ENCODE measurements at regions not wholly inside any gene's neighbourhood (a gene's known extent, or its start where the extent isn't known, plus 50 kb on each side); places are given as distances from the start of the nearest gene placed in this dataset.

GRCh38 chr3:144381607-144382006, 410.0 kb downstream of the DIPK2A start:
- no peaks in the 10 kb centered on the region for H3K9me3 ChIP-seq (ENCODE audit: control insufficient read depth, insufficient read depth, low read length)
- no peaks in the 10 kb centered on the region for H3K36me3 ChIP-seq (ENCODE audit: control insufficient read depth, low read length)
- no peaks in the 10 kb centered on the region for H3F3A ChIP-seq (ENCODE audit: control insufficient read depth, insufficient read depth)
- H3K4me1 ChIP-seq (ENCODE audit: control insufficient read depth, low read length), result no peaks in the 10 kb centered on the region
- no peaks in the 10 kb centered on the region for H3K9me2 ChIP-seq (replicated peaks; ENCODE audit: control insufficient read depth, low read length)
- no peaks in the 10 kb centered on the region for H3K27me3 ChIP-seq (ENCODE audit: control insufficient read depth, low read length)
- TF ChIP-seq EZH2phosphoT487 (IDR thresholded peaks at IDR 0.05; ENCODE audit: borderline replicate concordance, low read length), result no peak
- TF ChIP-seq, protein P1, sequence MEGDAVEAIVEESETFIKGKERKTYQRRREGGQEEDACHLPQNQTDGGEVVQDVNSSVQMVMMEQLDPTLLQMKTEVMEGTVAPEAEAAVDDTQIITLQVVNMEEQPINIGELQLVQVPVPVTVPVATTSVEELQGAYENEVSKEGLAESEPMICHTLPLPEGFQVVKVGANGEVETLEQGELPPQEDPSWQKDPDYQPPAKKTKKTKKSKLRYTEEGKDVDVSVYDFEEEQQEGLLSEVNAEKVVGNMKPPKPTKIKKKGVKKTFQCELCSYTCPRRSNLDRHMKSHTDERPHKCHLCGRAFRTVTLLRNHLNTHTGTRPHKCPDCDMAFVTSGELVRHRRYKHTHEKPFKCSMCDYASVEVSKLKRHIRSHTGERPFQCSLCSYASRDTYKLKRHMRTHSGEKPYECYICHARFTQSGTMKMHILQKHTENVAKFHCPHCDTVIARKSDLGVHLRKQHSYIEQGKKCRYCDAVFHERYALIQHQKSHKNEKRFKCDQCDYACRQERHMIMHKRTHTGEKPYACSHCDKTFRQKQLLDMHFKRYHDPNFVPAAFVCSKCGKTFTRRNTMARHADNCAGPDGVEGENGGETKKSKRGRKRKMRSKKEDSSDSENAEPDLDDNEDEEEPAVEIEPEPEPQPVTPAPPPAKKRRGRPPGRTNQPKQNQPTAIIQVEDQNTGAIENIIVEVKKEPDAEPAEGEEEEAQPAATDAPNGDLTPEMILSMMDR (IDR thresholded peaks at IDR 0.05; ENCODE audit: low read depth, low read length, poor library complexity, severe bottlenecking), result no peak
- H3K4me3 ChIP-seq (ENCODE audit: low read length), result no peak overlapping the region
- H3K27ac ChIP-seq (ENCODE audit: low read depth, low read length), result no peak overlapping the region
- no peak overlapping the region for H3K4me2 ChIP-seq (ENCODE audit: low read length)
- H3K79me2 ChIP-seq (ENCODE audit: control insufficient read depth, low read length), result no peaks in the 10 kb centered on the region
- no peaks in the 10 kb centered on the region for H4K20me1 ChIP-seq (ENCODE audit: control insufficient read depth, insufficient read depth, low read depth, low read length)

GRCh38 chr3:144384241-144384979, 412.8 kb downstream of the DIPK2A start:
- H4K20me1 ChIP-seq (ENCODE audit: control insufficient read depth, insufficient read depth, low read depth, low read length), result no peaks in the 10 kb centered on the region
- no peak overlapping the region for H3K4me2 ChIP-seq (ENCODE audit: low read length)
- H3K9me2 ChIP-seq (replicated peaks; ENCODE audit: control insufficient read depth, low read length), result no peaks in the 10 kb centered on the region
- H3K4me1 ChIP-seq (ENCODE audit: control insufficient read depth, low read length), result no peaks in the 10 kb centered on the region
- no peaks in the 10 kb centered on the region for H3K9me3 ChIP-seq (ENCODE audit: control insufficient read depth, insufficient read depth, low read length)
- H3K36me3 ChIP-seq (ENCODE audit: control insufficient read depth, low read length), result no peaks in the 10 kb centered on the region
- H3K4me3 ChIP-seq (ENCODE audit: low read length), result no peak overlapping the region
- no peak for TF ChIP-seq EZH2phosphoT487 (IDR thresholded peaks at IDR 0.05; ENCODE audit: borderline replicate concordance, low read length)
- TF ChIP-seq, protein P1 (IDR thresholded peaks at IDR 0.05; ENCODE audit: low read depth, low read length, poor library complexity, severe bottlenecking), result no peak
- H3K27ac ChIP-seq (ENCODE audit: low read depth, low read length), result no peak overlapping the region
- H3K79me2 ChIP-seq (ENCODE audit: control insufficient read depth, low read length), result no peaks in the 10 kb centered on the region
- no peaks in the 10 kb centered on the region for H3F3A ChIP-seq (ENCODE audit: control insufficient read depth, insufficient read depth)
- no peaks in the 10 kb centered on the region for H3K27me3 ChIP-seq (ENCODE audit: control insufficient read depth, low read length)

GRCh38 chr3:144390786-144391185, 419.2 kb downstream of the DIPK2A start:
- no peak overlapping the region for H3K4me2 ChIP-seq (ENCODE audit: low read length)
- no peaks in the 10 kb centered on the region for H3K4me1 ChIP-seq (ENCODE audit: control insufficient read depth, low read length)
- H3K9me2 ChIP-seq (replicated peaks; ENCODE audit: control insufficient read depth, low read length), result no peaks in the 10 kb centered on the region
- no peak for TF ChIP-seq EZH2phosphoT487 (IDR thresholded peaks at IDR 0.05; ENCODE audit: borderline replicate concordance, low read length)
- TF ChIP-seq, protein P1 (IDR thresholded peaks at IDR 0.05; ENCODE audit: low read depth, low read length, poor library complexity, severe bottlenecking), result no peak
- H3F3A ChIP-seq (ENCODE audit: control insufficient read depth, insufficient read depth), result no peaks in the 10 kb centered on the region
- no peak overlapping the region for H3K27ac ChIP-seq (ENCODE audit: low read depth, low read length)
- no peaks in the 10 kb centered on the region for H3K27me3 ChIP-seq (ENCODE audit: control insufficient read depth, low read length)
- no peaks in the 10 kb centered on the region for H4K20me1 ChIP-seq (ENCODE audit: control insufficient read depth, insufficient read depth, low read depth, low read length)
- H3K9me3 ChIP-seq (ENCODE audit: control insufficient read depth, insufficient read depth, low read length), result no peaks in the 10 kb centered on the region
- no peak overlapping the region for H3K4me3 ChIP-seq (ENCODE audit: low read length)
- no peaks in the 10 kb centered on the region for H3K79me2 ChIP-seq (ENCODE audit: control insufficient read depth, low read length)
- H3K36me3 ChIP-seq (ENCODE audit: control insufficient read depth, low read length), result no peaks in the 10 kb centered on the region

Measured in DOHH2 (cell line).